Dedifferentiated amniotic fluid mesenchymal stem cell (primary cell): ENCODE measurements at regions not wholly inside any gene's neighbourhood (a gene's known extent, or its start where the extent isn't known, plus 50 kb on each side); places are given as distances from the start of the nearest gene placed in this dataset.
"Not testable (repeated sequence)": the region's sequence is repeated elsewhere in the genome, so short reads cannot be mapped to it uniquely, and the experiment has no call there.

ENCODE experiments used
- DNase-seq: peaks from one replicate; pipeline ENCODE4 v3.0.0-alpha.2; 2016; ENCODE audit errors: extremely low spot score

DNA sequence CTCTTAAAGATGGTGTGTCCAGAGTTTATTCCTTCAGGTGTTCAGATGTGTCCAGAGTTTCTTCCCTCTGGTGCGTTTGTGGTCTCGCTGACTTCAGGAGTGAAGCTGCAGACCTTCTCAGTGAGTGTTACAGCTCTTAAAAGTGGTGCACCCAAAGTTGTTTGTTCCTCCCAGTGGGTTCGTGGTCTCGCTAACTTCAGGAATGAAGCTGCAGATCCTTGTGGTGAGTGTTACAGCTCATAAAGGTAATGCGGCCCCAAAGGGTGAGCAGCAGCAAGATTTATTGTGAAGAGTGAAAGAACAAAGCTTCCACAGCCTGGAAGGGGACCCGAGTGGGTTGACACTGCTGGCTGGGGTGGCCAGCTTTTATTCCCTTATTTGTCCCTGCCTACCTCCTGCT lies 227.7 kb upstream of the DAB2 start:
- not testable (repeated sequence) for DNase-seq

DNA sequence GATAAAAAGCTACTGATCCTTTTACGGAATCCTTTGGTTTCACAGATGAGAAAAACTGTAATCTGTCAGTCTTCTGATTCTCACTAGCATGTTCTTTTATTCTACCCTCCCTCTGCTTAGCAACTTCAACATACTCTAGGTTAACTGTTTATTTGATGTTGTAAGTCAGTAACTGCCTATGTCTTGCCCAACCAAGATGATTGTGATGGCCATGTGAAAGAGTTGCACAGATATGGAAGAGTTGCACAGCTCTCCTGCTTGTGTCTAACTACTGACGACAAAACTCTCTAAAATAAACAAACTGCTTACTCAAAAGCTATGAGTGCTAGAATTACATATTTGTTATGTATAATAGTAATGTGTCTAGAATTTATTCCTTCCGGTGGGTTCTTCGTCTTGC lies 227.3 kb upstream of the DAB2 start:
- no peak for DNase-seq

DNA sequence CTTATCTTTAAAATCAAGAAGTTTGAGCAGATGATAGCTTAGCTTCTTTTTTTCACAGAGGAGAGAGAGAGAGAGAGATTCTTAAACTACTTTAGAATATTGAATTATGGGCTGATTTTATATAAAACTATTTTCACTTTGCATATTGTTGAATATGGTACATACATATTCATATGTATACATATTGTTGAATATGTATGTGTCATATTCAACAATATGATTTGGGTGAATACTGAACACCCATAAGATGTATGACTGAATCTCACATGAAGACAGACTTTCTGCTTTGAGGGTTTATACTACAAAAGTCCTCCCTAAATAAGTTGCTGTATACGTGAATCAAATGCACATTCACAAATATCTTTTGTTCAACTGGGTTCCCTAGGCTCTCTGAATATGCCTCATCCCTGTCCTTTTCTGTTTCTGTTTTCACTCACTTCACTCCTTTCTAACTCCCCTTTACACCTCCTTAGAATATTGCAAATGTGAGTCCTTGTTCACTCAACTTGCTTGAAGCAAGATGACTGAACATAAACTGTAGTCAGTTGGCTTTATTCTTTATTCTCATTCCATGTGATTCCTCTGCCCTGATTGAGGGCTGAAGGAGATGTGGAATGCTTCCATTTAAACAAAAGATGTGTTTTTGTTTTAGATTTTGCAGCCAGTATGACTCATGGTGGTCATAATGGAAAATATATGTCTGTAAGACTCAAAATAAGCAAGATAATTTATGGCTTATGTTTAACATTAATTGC lies 225.4 kb upstream of the DAB2 start:
- DNase-seq: no peak

- DNase-seq: no peak
Measured at GRCh38 chr5:39648848-39649227, 224.1 kb upstream of the DAB2 start.

- DNase-seq: no peak
Measured at GRCh38 chr5:39648085-39648847, 223.5 kb upstream of the DAB2 start.

- DNase-seq: no peak
Measured at GRCh38 chr5:39640552-39640951, 215.8 kb upstream of the DAB2 start.

GRCh38 chr5:39639618-39640089 lies 214.9 kb upstream of the DAB2 start:
- no peak for DNase-seq

- DNase-seq: no peak
Measured at GRCh38 chr5:39638813-39639212, 214.0 kb upstream of the DAB2 start.

DNA sequence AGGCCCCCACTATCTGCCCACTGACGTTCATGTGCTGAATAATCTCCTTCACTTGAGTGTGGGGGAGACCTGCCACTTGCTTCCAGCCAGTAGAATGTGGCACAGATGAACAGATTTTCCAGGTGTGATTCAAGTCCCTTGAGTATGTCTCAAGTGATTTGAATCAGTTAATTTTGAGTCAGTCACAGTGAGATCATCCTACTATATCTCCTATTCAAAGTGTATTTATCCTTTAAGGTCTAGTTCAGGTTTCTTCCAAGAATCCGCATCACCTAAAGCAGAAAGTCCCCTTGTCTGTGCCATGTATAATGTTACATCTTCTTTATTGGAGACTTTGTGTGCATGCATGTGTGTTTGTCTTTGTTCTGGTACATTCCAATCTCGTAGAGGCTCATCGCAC lies 208.3 kb upstream of the DAB2 start:
- DNase-seq: no peak

- DNase-seq: no peak
Measured at GRCh38 chr5:39631958-39632357, 207.2 kb upstream of the DAB2 start.

GRCh38 chr5:39629946-39630345 lies 205.2 kb upstream of the DAB2 start:
- no peak for DNase-seq

DNA sequence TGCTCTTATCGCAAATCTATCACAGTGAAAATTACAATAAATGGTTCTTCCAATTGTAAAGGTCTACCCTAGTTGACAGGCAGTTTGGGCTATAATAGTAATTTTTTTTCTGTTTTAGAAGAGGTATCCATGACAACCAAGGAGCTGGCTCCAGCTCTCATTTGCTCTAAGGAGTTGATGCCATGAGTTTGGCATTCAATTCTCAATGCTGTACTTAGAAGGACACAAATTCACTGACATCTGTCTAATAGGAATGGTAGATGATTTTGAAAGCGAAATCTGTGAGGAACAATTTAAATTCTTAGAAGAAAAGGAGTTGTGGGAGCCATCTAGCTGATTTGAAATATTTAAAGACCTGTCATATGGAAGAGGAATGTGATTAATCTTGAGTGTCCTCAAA lies 203.6 kb upstream of the DAB2 start:
- DNase-seq: no peak

- no peak for DNase-seq
Measured at GRCh38 chr5:39624890-39625289, 200.1 kb upstream of the DAB2 start.

GRCh38 chr5:39624268-39624886 lies 199.6 kb upstream of the DAB2 start:
- DNase-seq: no peak

DNA sequence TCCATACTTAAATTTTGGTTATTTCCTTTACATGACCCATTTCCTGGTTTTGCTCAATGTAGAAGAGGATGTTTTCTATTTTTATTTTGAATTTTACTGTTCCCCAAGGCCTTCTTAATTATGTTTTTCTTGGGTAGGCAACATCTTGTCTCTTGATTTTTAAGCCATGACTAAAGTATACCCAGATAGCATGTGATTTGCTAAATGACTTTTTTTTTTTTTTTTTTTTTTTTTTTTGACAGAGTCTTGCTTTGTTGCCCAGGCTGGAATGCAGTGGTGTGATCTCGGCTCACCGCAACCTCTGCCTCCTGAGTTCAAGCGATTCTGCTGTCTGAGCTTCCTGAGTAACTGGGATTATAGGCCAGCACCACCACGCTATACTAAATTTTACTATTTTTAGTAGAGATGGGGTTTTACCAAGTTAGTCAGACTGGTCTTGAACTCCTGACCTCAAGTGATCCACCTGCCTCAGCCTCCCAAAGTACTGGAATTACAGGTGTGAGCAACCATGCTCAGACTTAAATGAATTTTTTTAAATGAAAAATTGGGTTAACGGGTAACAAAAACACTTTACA lies 198.6 kb upstream of the DAB2 start:
- no peak for DNase-seq

- DNase-seq: no peak
Measured at GRCh38 chr5:39622281-39622680, 197.5 kb upstream of the DAB2 start.

- DNase-seq: no peak
Measured at GRCh38 chr5:39619168-39619818, 194.5 kb upstream of the DAB2 start.

GRCh38 chr5:39618391-39618790 lies 193.6 kb upstream of the DAB2 start:
- DNase-seq: no peak

GRCh38 chr5:39616131-39616530 lies 191.4 kb upstream of the DAB2 start:
- no peak for DNase-seq

DNA sequence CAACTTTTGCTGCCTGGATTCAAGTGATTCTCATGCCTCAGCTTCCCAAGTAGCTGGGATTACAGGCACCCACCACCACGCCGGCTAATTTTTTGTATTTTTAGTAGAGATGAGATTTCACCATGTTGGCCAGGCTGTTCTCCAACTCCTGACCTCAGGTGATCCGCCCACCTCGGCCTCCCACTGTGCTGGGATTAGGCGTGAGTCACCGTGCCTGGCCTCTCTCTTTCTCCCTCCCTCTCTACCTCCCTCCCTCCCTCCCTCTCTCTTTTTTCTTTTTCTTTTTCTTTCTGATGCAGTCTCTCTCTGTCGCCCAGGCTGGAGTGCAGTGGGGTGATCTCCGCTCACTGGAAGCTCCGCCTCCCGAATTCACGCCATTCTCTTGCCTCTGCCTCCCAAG lies 186.3 kb upstream of the DAB2 start:
- not testable (repeated sequence) for DNase-seq

DNA sequence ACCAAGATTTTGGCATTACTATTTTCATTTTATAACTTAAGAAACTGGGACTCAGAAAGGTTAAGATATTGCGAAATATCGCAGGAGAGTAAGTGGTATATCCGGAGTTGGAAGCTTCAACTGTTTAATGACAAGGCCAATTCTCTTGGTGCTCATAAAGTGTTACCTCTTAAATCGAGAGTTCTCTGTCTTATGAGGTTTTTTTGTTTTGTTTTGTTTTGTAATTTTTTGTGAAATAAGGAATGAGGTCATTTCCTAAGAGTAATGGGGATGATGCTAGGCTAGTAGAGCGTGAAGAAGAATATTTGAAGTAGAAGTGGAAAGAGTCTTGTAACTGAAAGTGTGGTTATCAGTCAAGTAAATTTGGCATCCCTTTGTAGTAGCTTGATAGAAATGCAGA lies 183.2 kb upstream of the DAB2 start:
- DNase-seq: no peak

GRCh38 chr5:39606591-39606990 lies 181.8 kb upstream of the DAB2 start:
- DNase-seq: no peak
